Colon (tissue), 2 donors: ENCODE measurements at regions not wholly inside any gene's neighbourhood (a gene's known extent, or its start where the extent isn't known, plus 50 kb on each side); places are given as distances from the start of the nearest gene placed in this dataset.
"Not testable (repeated sequence)": the region's sequence is repeated elsewhere in the genome, so short reads cannot be mapped to it uniquely, and the experiment has no call there.

Experiments used
- FAIRE-seq: peaks from 2 replicates; lab custom pipeline; 2012; peaks lifted over from hg19 to GRCh38; lab: Jason Lieb, UNC
- donor health status: control.
- donor health status: control.

DNA sequence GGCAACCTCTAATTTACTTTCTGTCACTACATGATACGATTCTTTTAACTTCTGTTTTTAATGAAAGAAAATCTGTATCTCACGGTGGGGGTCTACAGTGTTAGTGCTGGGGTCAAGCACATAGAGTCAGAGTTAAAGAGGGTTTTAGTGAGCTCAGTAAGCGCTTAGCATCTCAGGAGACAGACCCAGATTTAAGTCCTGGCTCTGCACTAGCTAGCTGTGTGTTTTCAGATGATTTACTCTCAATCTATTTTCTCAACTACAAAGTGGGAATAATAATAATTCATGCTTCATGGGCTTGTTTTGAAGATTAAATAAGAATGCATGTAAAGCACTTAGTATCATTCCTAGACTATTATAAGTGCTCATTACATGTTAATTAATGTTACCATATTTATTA, 63.4 kb upstream of the KBTBD8 start:
- FAIRE-seq = no peak

DNA sequence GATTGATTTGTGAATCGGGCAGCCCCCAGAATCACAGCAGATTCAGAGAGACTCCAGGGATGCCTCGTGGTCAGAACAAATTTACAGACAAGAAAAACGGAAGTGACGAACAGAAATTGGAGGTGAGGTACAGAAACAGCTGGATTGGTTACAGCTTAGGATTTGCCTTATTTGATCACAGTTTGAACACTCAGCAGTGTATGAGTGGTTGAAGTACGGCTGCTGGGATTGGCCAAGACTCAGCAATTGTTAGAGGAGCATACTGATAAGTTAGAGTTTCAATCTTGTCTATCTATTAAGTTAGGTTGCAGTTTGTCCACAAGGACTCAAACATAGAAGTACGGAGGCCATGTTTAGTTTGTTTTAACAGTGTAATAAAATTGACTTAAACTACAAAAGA, 61.1 kb upstream of the KBTBD8 start:
- FAIRE-seq = not testable (repeated sequence)

DNA sequence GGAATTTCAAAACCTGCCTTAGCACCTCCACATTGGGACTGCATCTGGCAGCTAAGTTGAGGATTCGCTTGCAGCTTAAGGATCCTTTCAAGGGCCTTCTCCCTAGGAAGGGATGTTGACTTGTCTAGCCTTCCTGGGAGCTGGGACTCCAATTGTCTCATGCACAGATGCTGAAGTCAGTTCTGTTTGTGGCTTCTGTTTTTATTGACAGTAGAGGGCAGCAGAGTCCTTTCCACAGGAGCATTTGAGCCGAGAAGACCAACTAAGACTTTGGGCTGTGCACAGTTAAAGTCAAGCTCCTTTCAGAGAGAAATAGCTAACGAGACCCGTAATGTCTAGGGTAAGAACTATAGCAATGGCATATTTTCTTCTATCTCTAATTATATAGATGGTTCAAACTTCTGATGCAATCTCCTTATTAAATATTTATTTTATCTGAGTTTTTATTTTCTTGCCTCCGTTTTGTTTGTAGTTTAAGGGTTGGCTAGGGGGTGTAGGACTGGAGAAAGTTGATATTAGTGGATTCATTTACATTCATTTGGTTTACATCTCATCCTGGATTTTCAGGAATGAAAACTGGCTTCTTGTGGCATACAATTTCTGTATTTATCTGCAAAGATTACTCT, 59.7 kb upstream of the KBTBD8 start:
- FAIRE-seq = no peak

- no peak for FAIRE-seq
Observed at GRCh38 chr3:66948041-66948440, 50.1 kb upstream of the KBTBD8 start.
